H1 (cell line): ENCODE measurements at regions not wholly inside any gene's neighbourhood (a gene's known extent, or its start where the extent isn't known, plus 50 kb on each side); places are given as distances from the start of the nearest gene placed in this dataset.

Experiments
- CTCF ChIA-PET: fragments of 300-600 bp; sonication (Branson Sonifier 250); formaldehyde crosslinking; loops from one replicate; lab custom pipeline; 2021; ENCODE audit not compliant: partially characterized antibody; lab: Charles Lee
- POLR2A ChIA-PET: fragments of 300-600 bp; sonication (Branson Sonifier 250); formaldehyde crosslinking; loops from one replicate; lab custom pipeline; 2021; ENCODE audit warnings: inconsistent platforms; ENCODE audit not compliant: partially characterized antibody; lab: Charles Lee
- DNase-seq, 2 experiments: peaks; one replicate each; pipeline versions ENCODE4 v3.0.0 to v3.0.0-alpha.2; 2010 to 2022; ENCODE audit warnings: low spot score in 2 of 2, low read depth in 1 of 2, mixed read lengths in 1 of 2
- FAIRE-seq: peaks from 2 replicates; lab custom pipeline; 2011; peaks lifted over from hg19 to GRCh38; lab: Jason Lieb, UNC
- H2AFZ ChIP-seq: 2 replicates; pipeline ENCODE4 v1.8.1; 2012; ENCODE audit warnings: low read length, inconsistent platforms
- H2AK5ac ChIP-seq: 2 replicates; pipeline ENCODE4 v1.6.1; 2013; ENCODE audit warnings: low read depth, low read length
- H2BK120ac ChIP-seq: replicated peaks from 2 replicates; pipeline ENCODE3; 2013; ENCODE audit warnings: low read depth, low read length, inconsistent platforms
- H2BK12ac ChIP-seq: 2 replicates; pipeline ENCODE4 v1.6.1; 2013; ENCODE audit warnings: low read depth, low read length
- H2BK15ac ChIP-seq: 2 replicates; pipeline ENCODE4 v1.6.1; 2013; ENCODE audit warnings: low read length
- H2BK20ac ChIP-seq: 2 replicates; pipeline ENCODE4 v1.6.1; 2013; ENCODE audit warnings: low read length
- H2BK5ac ChIP-seq: 2 replicates; pipeline ENCODE4 v1.6.1; 2013; ENCODE audit warnings: low read depth, low read length
- H3K14ac ChIP-seq: 2 replicates; pipeline ENCODE4 v1.6.1; 2013; ENCODE audit warnings: inconsistent platforms; ENCODE audit not compliant: insufficient read length
- H3K18ac ChIP-seq: 2 replicates; pipeline ENCODE4 v1.6.1; 2013; ENCODE audit warnings: low read length; ENCODE audit errors: extremely low read depth
- H3K23ac ChIP-seq: 2 replicates; pipeline ENCODE4 v1.6.1; 2013; ENCODE audit warnings: inconsistent platforms; ENCODE audit not compliant: insufficient read length
- H3K23me2 ChIP-seq: 2 replicates; pipeline ENCODE4 v1.6.1; 2013; ENCODE audit warnings: low read depth, low read length
- H3K27ac ChIP-seq: 2 replicates; pipeline ENCODE4 v1.6.1; 2011; ENCODE audit warnings: low read depth, low read length, inconsistent platforms
- H3K27me3 ChIP-seq, 4 experiments: replicated peaks in 1 of 4; 1 replicate in 1 of 4; 2 replicates in 3 of 4; pipeline versions ENCODE4 v1.6.1 to v1.8.1; 2011 to 2013; ENCODE audit warnings: low read length in 3 of 4, mild to moderate bottlenecking in 3 of 4, inconsistent platforms in 2 of 4, mixed read lengths in 2 of 4, moderate library complexity in 1 of 4; ENCODE audit not compliant: control insufficient read depth in 3 of 4, insufficient read depth in 3 of 4; ENCODE audit errors: extremely low read depth in 1 of 4
- H3K36me3 ChIP-seq, 4 experiments: 2 replicates each; pipeline versions ENCODE4 v1.6.1 to v1.8.1; 2011 to 2013; ENCODE audit warnings: mild to moderate bottlenecking in 4 of 4, low read length in 3 of 4, moderate library complexity in 2 of 4, control low read depth in 1 of 4, inconsistent platforms in 1 of 4; ENCODE audit not compliant: insufficient read depth in 4 of 4, control insufficient read depth in 2 of 4
- H3K4ac ChIP-seq: replicated peaks from 2 replicates; pipeline ENCODE3; 2013; ENCODE audit warnings: low read length, low read depth, mixed read lengths, inconsistent platforms; ENCODE audit not compliant: insufficient read length
- H3K4me1 ChIP-seq, 4 experiments: replicated peaks in 1 of 4; 1 replicate in 1 of 4; 2 replicates in 3 of 4; pipeline versions ENCODE4 v1.6.1 to v1.8.1; 2011 to 2013; ENCODE audit warnings: low read length in 3 of 4, inconsistent platforms in 2 of 4, mixed read lengths in 1 of 4; ENCODE audit not compliant: insufficient read depth in 4 of 4, control insufficient read depth in 3 of 4
- H3K4me2 ChIP-seq, 2 experiments: 2 replicates each; pipeline versions ENCODE4 v1.6.1 to v1.8.1; 2011 to 2013; ENCODE audit warnings: low read depth in 2 of 2, low read length in 2 of 2, control low read depth in 1 of 2, inconsistent platforms in 1 of 2, mild to moderate bottlenecking in 1 of 2; ENCODE audit not compliant: insufficient read depth in 1 of 2
- H3K4me3 ChIP-seq, 4 experiments: fragments of 200-600, 300-600 bp in 1 of 4; sonication (generic), shearing (Covaris generic), sonication (Bioruptor Twin) in 1 of 4; 2 replicates each; pipeline versions ENCODE4 v1.5.1 to v1.8.1; 2011 to 2016; ENCODE audit warnings: low read length in 4 of 4, low read depth in 3 of 4, control low read depth in 2 of 4, inconsistent platforms in 2 of 4, mild to moderate bottlenecking in 2 of 4, mixed read lengths in 1 of 4, moderate library complexity in 1 of 4; ENCODE audit not compliant: insufficient read depth in 2 of 4; ENCODE audit errors: extremely low read depth in 1 of 4
- H3K56ac ChIP-seq: replicated peaks from 2 replicates; pipeline ENCODE3; 2013; ENCODE audit warnings: low read depth, mild to moderate bottlenecking, mixed read lengths, low read length, inconsistent platforms; ENCODE audit not compliant: insufficient read length
- H3K79me1 ChIP-seq: 2 replicates; pipeline ENCODE4 v1.6.1; 2013; ENCODE audit warnings: low read depth, low read length, control low read depth
- H3K79me2 ChIP-seq, 2 experiments: 2 replicates each; pipeline versions ENCODE4 v1.6.1 to v1.8.1; 2012 to 2013; ENCODE audit warnings: low read length in 2 of 2, mild to moderate bottlenecking in 2 of 2, inconsistent platforms in 1 of 2; ENCODE audit not compliant: insufficient read depth in 2 of 2, control insufficient read depth in 1 of 2
- H3K9ac ChIP-seq, 4 experiments: replicated peaks in 1 of 4; 1 replicate in 1 of 4; 2 replicates in 3 of 4; pipeline versions ENCODE4 v1.6.1 to v1.8.1; 2011 to 2013; ENCODE audit warnings: low read depth in 3 of 4, low read length in 3 of 4, control low read depth in 2 of 4, mild to moderate bottlenecking in 2 of 4, moderate library complexity in 2 of 4, inconsistent platforms in 1 of 4; ENCODE audit errors: extremely low read depth in 1 of 4
- H3K9me3 ChIP-seq, 2 experiments: 2 replicates each; pipeline versions ENCODE4 v1.6.1 to v1.8.1; 2012 to 2013; ENCODE audit warnings: mild to moderate bottlenecking in 2 of 2, moderate library complexity in 2 of 2, control low read depth in 1 of 2, inconsistent platforms in 1 of 2, low read depth in 1 of 2, low read length in 1 of 2, mixed read lengths in 1 of 2; ENCODE audit not compliant: insufficient read depth in 2 of 2
- H4K20me1 ChIP-seq, 2 experiments: replicated peaks in 1 of 2; 2 replicates each; pipeline versions ENCODE3 to v1.8.1; 2011 to 2013; ENCODE audit warnings: inconsistent platforms in 2 of 2, low read length in 2 of 2, mild to moderate bottlenecking in 1 of 2; ENCODE audit not compliant: insufficient read depth in 2 of 2, control insufficient read depth in 1 of 2
- H4K5ac ChIP-seq: 2 replicates; pipeline ENCODE4 v1.6.1; 2013; ENCODE audit warnings: low read length, low read depth, mixed read lengths, inconsistent platforms; ENCODE audit not compliant: insufficient read length
- H4K8ac ChIP-seq: 2 replicates; pipeline ENCODE4 v1.8.0; 2013; ENCODE audit warnings: mild to moderate bottlenecking, moderate library complexity, low read length, inconsistent platforms; ENCODE audit not compliant: insufficient read depth; ENCODE audit errors: extremely low read depth
- H4K91ac ChIP-seq: replicated peaks from 2 replicates; pipeline ENCODE3; 2013; ENCODE audit warnings: low read length, mixed read lengths, inconsistent platforms; ENCODE audit not compliant: insufficient read length
- BACH1 ChIP-seq: IDR thresholded peaks from 2 replicates; pipeline ENCODE4 v1.6.1; 2012; ENCODE audit warnings: low read length, improper control_type of control experiment
- CBX8 ChIP-seq: fragments of 300-800, 300-1000 bp; sonication (generic); IDR thresholded peaks from 2 replicates; pipeline ENCODE4 v1.7.1; 2016; ENCODE audit warnings: low read depth, low read length, borderline replicate concordance
- CTBP2 ChIP-seq: IDR thresholded peaks from 2 replicates; pipeline ENCODE4 v1.7.0; 2011; ENCODE audit warnings: borderline replicate concordance, mild to moderate bottlenecking, moderate library complexity, mixed read lengths, low read length; ENCODE audit not compliant: insufficient read depth, insufficient read length
- EGR1 ChIP-seq: IDR thresholded peaks from 2 replicates; pipeline ENCODE4 v1.6.1; 2011; ENCODE audit warnings: low read depth, low read length, borderline replicate concordance
- FOSL1 ChIP-seq: IDR thresholded peaks from 2 replicates; pipeline ENCODE4 v1.6.1; 2011; ENCODE audit warnings: mild to moderate bottlenecking, low read depth, low read length, moderate library complexity; ENCODE audit not compliant: insufficient read depth
- JUN ChIP-seq: IDR thresholded peaks from 2 replicates; pipeline ENCODE4 v1.6.1; 2011; ENCODE audit warnings: low read depth, mild to moderate bottlenecking, improper control_type of control experiment, low read length
- KDM4A ChIP-seq: IDR thresholded peaks from one replicate; pipeline ENCODE4 v1.7.1; 2012; ENCODE audit warnings: low read depth, mild to moderate bottlenecking, moderate library complexity, low read length, inconsistent platforms; ENCODE audit not compliant: severe bottlenecking
- KDM5A ChIP-seq: fragments of 200-600 bp; IDR thresholded peaks from 2 replicates; pipeline ENCODE4 v1.7.1; 2012; ENCODE audit warnings: mild to moderate bottlenecking, low read length, inconsistent platforms, mixed read lengths
- MAFK ChIP-seq: IDR thresholded peaks from 2 replicates; pipeline ENCODE4 v1.6.1; 2012; ENCODE audit warnings: low read depth, mild to moderate bottlenecking, improper control_type of control experiment, low read length
- NANOG ChIP-seq: IDR thresholded peaks from 2 replicates; pipeline ENCODE4 v1.6.1; 2011; ENCODE audit warnings: low read length, low read depth, mild to moderate bottlenecking, inconsistent platforms; ENCODE audit not compliant: insufficient read depth, poor library complexity, severe bottlenecking
- RNF2 ChIP-seq: fragments of 200-900, 300-1000 bp; sonication (generic); IDR thresholded peaks from 2 replicates; pipeline ENCODE4 v1.7.1; 2016; ENCODE audit warnings: borderline replicate concordance, low read depth, mild to moderate bottlenecking, antibody characterized with exemption, low read length; ENCODE audit not compliant: poor library complexity, severe bottlenecking; ENCODE audit errors: missing control alignments
- SIRT6 ChIP-seq: IDR thresholded peaks from one replicate; pipeline ENCODE4 v1.7.1; 2012; ENCODE audit warnings: low read length, inconsistent platforms
- SIX5 ChIP-seq: IDR thresholded peaks from 2 replicates; pipeline ENCODE4 v1.6.1; 2011; ENCODE audit warnings: mild to moderate bottlenecking, low read depth, low read length
- TAF1 ChIP-seq: IDR thresholded peaks from 2 replicates; pipeline ENCODE4 v1.6.1; 2011; ENCODE audit warnings: mild to moderate bottlenecking, low read depth, low read length
- WGBS, 2 experiments: shearing (Covaris generic) in 1 of 2; methylation state at CpG; one replicate each; pipeline versions ENCODE4 v1.1.6 to v1.1.7; 2013 to 2015; ENCODE audit warnings: low lambda C conversion rate in 2 of 2, mixed read lengths in 2 of 2, inconsistent platforms in 1 of 2, low coverage in 1 of 2, missing lambda C conversion rate in 1 of 2; ENCODE audit not compliant: insufficient replicate concordance in 2 of 2, insufficient coverage in 1 of 2, insufficient read length in 1 of 2; ENCODE audit errors: extremely low coverage in 1 of 2, missing lambda C conversion rate in 1 of 2; 5-methylcytosine and 5-hydroxymethylcytosine counted together
- TF ChIP-seq, protein P1 (sequence below): IDR thresholded peaks from 2 replicates; pipeline ENCODE4 v1.6.1; 2012; ENCODE audit warnings: inconsistent platforms

DNA sequence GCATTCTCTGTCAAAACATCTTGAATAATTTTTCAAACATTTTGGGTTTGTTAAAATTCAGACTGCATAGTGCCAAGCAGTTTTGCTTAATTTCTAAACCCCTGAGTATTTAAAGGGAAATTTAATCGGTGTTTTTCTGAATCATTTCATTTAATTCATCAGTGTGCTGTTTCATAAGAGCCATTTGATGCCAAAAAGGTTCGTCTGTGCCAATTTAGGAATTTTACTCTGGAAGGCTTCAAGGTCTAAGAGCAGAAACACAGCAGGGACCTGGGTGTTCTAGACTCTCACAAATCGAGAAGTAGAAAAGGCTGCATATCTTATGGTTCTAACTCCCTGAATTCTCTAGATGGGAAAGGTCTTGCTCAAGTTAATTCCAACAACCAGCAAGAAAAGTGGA lies 311.9 kb upstream of the NT5C1B start:
- H2BK5ac ChIP-seq: no peak overlapping the region
- no peak overlapping the region for H4K5ac ChIP-seq
- no peaks in the 10 kb centered on the region for H3K4me1 ChIP-seq
- H3K27ac ChIP-seq: no peak overlapping the region
- H2BK12ac ChIP-seq: no peak overlapping the region
- H2BK15ac ChIP-seq: no peak overlapping the region
- H3K9me3 ChIP-seq: no peaks in the 10 kb centered on the region
- H3K4me3 ChIP-seq: no peak overlapping the region
- no peak overlapping the region for H3K4me2 ChIP-seq
- 93% methylated on average over 3 of the region's 3 CpGs; no CpG with 5 or more reads in 1 of the 2 experiments for WGBS, 2 experiments
- no peak overlapping the region for H3K9ac ChIP-seq
- H2BK120ac ChIP-seq: no peak overlapping the region
- no peak overlapping the region for H3K14ac ChIP-seq
- no peak overlapping the region for H3K4ac ChIP-seq
- no peaks in the 10 kb centered on the region for H3K79me2 ChIP-seq
- no peaks in the 10 kb centered on the region for H4K20me1 ChIP-seq
- ChIA-PET CTCF (interaction anchor here (0.6 kb wide), 1 partner anchor 292 kb away, joined by 3 read pairs; no protein-coding TSS in a partner anchor), POLR2A (no interaction called here)
- no peak overlapping the region for H2BK20ac ChIP-seq
- DNase-seq (no peak), FAIRE-seq (no peak)
- H3K23me2 ChIP-seq: no peaks in the 10 kb centered on the region
- no peaks in the 10 kb centered on the region for H3K79me1 ChIP-seq
- no peaks in the 10 kb centered on the region for H3K27me3 ChIP-seq
- no peak overlapping the region for H4K91ac ChIP-seq
- no peak overlapping the region for H3K23ac ChIP-seq
- H3K56ac ChIP-seq: no peak overlapping the region
- H4K8ac ChIP-seq: no peak overlapping the region
- no peak overlapping the region for H2AFZ ChIP-seq
- H3K18ac ChIP-seq: no peak overlapping the region
- H3K36me3 ChIP-seq: no peaks in the 10 kb centered on the region
- H2AK5ac ChIP-seq: no peak overlapping the region
- no peak for TF ChIP-seq MAFK
- no peak for TF ChIP-seq EGR1
- TF ChIP-seq, protein P1, sequence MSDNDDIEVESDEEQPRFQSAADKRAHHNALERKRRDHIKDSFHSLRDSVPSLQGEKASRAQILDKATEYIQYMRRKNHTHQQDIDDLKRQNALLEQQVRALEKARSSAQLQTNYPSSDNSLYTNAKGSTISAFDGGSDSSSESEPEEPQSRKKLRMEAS: no peak
- no peak for TF ChIP-seq KDM4A
- TF ChIP-seq RNF2: no peak
- no peak for TF ChIP-seq FOSL1
- TF ChIP-seq JUN: no peak
- TF ChIP-seq CTBP2: no peak
- no peak for TF ChIP-seq SIRT6
- no peak for TF ChIP-seq SIX5
- no peak for TF ChIP-seq NANOG
- TF ChIP-seq TAF1: no peak
- no peak for TF ChIP-seq BACH1
- TF ChIP-seq CBX8: no peak
- TF ChIP-seq KDM5A: no peak
